ENCODE measurements at regions not wholly inside any gene's neighbourhood (a gene's known extent, or its start where the extent isn't known, plus 50 kb on each side); places are given as distances from the start of the nearest gene placed in this dataset.

GRCh38 chr2:226216575-226216974 lies 583.0 kb downstream of the IRS1 start:
- TF ChIP-seq POLR2A (IDR thresholded peaks at IDR 0.05; ENCODE audit: low read depth) = no peak
- no peak for TF ChIP-seq CTCF (IDR thresholded peaks at IDR 0.05)
- TF ChIP-seq EP300 (IDR thresholded peaks at IDR 0.05) = no peak

Data from esophagus muscularis mucosa (tissue), 4 donors.